ENCODE measurements at regions not wholly inside any gene's neighbourhood (a gene's known extent, or its start where the extent isn't known, plus 50 kb on each side); places are given as distances from the start of the nearest gene placed in this dataset.

GRCh38 chr16:6687593-6687992 lies 645.1 kb upstream of the RBFOX1 start:
- Histone ChIP-seq H3K4me2 (ENCODE audit: low read depth, low read length) (no peak overlapping the region), H3K4me1 (ENCODE audit: insufficient read depth, low read length) (no peaks in the 10 kb centered on the region), H3K27me3 (ENCODE audit: control insufficient read depth in 1 of 2, insufficient read depth in 2 of 2, low read length in 2 of 2) (no peaks in the 10 kb centered on the region), H3K79me2 (ENCODE audit: insufficient read depth, low read length) (no peaks in the 10 kb centered on the region), H3K9me3 (ENCODE audit: low read length) (peaks cover 9% of the 10 kb centered on the region; the same call in 1 of the 2 replicates), H4K20me1 (ENCODE audit: insufficient read depth, low read length) (no peaks in the 10 kb centered on the region), H2AFZ (ENCODE audit: low read length) (no peak overlapping the region), H3K9ac (ENCODE audit: insufficient read depth, low read depth, low read length) (no peak overlapping the region), H3K27ac (ENCODE audit: extremely low read length, insufficient read depth, low read length) (no peak overlapping the region), H3K36me3 (replicated peaks in 1 of 2; ENCODE audit: control insufficient read depth in 1 of 2, insufficient read depth in 2 of 2, low read length in 2 of 2) (no peaks in the 10 kb centered on the region), H3K4me3 (replicated peaks in 1 of 3; ENCODE audit: insufficient read depth in 1 of 3, low read depth in 2 of 3, low read length in 3 of 3) (no peak overlapping the region)
- DNase-seq (ENCODE audit: low spot score) (no peak), ATAC-seq (no peak), FAIRE-seq (no peak)
- in situ Hi-C loops (cut with HindIII; ENCODE audit: extremely low pct_ligation_motif_present, low pct_unique_long_range_greater_than_20kb): no loop called here
- ChIA-PET CTCF (ENCODE audit: low intra/inter-chr PET ratio, low total read pairs) (no interaction called here), POLR2A (no interaction called here)
- TF ChIP-seq BCLAF1 (IDR thresholded peaks at IDR 0.05): no peak
- TF ChIP-seq USF2 (IDR thresholded peaks at IDR 0.05; ENCODE audit: low read depth, low read length): 0 out of 2 replicates have a peak, but pooled peaks have one; percentile 26
- TF ChIP-seq USF2 (CRISPR knock-in tag; IDR thresholded peaks at IDR 0.05; ENCODE audit: borderline replicate concordance): no peak
- TF ChIP-seq NFYB (CRISPR knock-in tag; IDR thresholded peaks at IDR 0.05): peak; percentile 44; the same call in 1 of the 2 replicates
- intact Hi-C loops (cut with micrococcal nuclease; ENCODE audit: unreplicated experiment): no loop called here
- no TSS peak for BruUV-seq (replicated peaks)
- WGBS (ENCODE audit: low lambda C conversion rate): 32% methylated on average over 3 of the region's 3 CpGs

All from HepG2 (cell line).